ENCODE measurements at regions not wholly inside any gene's neighbourhood (a gene's known extent, or its start where the extent isn't known, plus 50 kb on each side); places are given as distances from the start of the nearest gene placed in this dataset.
"Not testable (repeated sequence)": the region's sequence is repeated elsewhere in the genome, so short reads cannot be mapped to it uniquely, and the experiment has no call there.

GRCh38 chr14:40685764-40686163 is 920.9 kb upstream of the LRFN5 start:
- no peak for DNase-seq

GRCh38 chr14:40684328-40684727 is 922.3 kb upstream of the LRFN5 start:
- DNase-seq, result no peak

- DNase-seq, result no peak
These were observed 924.4 kb upstream of the LRFN5 start for GRCh38 chr14:40682131-40682913.

- DNase-seq, result no peak
These were observed 927.4 kb upstream of the LRFN5 start for GRCh38 chr14:40679256-40679655.

GRCh38 chr14:40677206-40677605 is 929.5 kb upstream of the LRFN5 start:
- DNase-seq, result not testable (repeated sequence)

- no peak for DNase-seq
These were observed 932.2 kb upstream of the LRFN5 start for GRCh38 chr14:40674502-40674901.

- no peak for DNase-seq
These were observed 950.4 kb upstream of the LRFN5 start for GRCh38 chr14:40656311-40656710.

- no peak for DNase-seq
These were observed 954.5 kb upstream of the LRFN5 start for GRCh38 chr14:40652089-40652691.

- no peak for DNase-seq
These were observed 976.2 kb upstream of the LRFN5 start for GRCh38 chr14:40630471-40630870.

- DNase-seq, result not testable (repeated sequence)
These were observed 977.0 kb upstream of the LRFN5 start for GRCh38 chr14:40629551-40630137.

- no peak for DNase-seq
These were observed 977.5 kb upstream of the LRFN5 start for GRCh38 chr14:40629144-40629543.

- no peak for DNase-seq
These were observed 983.0 kb upstream of the LRFN5 start for GRCh38 chr14:40623643-40624042.

- no peak for DNase-seq
These were observed 988.3 kb upstream of the LRFN5 start for GRCh38 chr14:40618225-40618898.

GRCh38 chr14:40616579-40616978 is 990.1 kb upstream of the LRFN5 start:
- DNase-seq, result no peak

- no peak for DNase-seq
These were observed 1005.6 kb upstream of the LRFN5 start for GRCh38 chr14:40601063-40601462.

- no peak for DNase-seq
These were observed 1007.0 kb upstream of the LRFN5 start for GRCh38 chr14:40599725-40600124.

- no peak for DNase-seq
These were observed 1025.4 kb upstream of the LRFN5 start for GRCh38 chr14:40581264-40581663.

GRCh38 chr14:40576880-40577478 is 1029.7 kb upstream of the LRFN5 start:
- DNase-seq, result no peak

GRCh38 chr14:40574780-40575179 is 1031.9 kb upstream of the LRFN5 start:
- no peak for DNase-seq

GRCh38 chr14:40525314-40525713 is 1081.4 kb upstream of the LRFN5 start:
- no peak for DNase-seq

- DNase-seq, result no peak
These were observed 1083.6 kb upstream of the LRFN5 start for GRCh38 chr14:40523123-40523522.

GRCh38 chr14:40494483-40494882 is 1062.2 kb upstream of the FBXO33 start:
- DNase-seq, result no peak

- DNase-seq, result no peak
These were observed 1055.6 kb upstream of the FBXO33 start for GRCh38 chr14:40487824-40488223.

All from tongue (tissue), 1 donor.